ENCODE measurements at regions not wholly inside any gene's neighbourhood (a gene's known extent, or its start where the extent isn't known, plus 50 kb on each side); places are given as distances from the start of the nearest gene placed in this dataset.

GRCh38 chr1:239708622-239709021, 322.3 kb downstream of the CHRM3 start:
- TF ChIP-seq CTCF (IDR thresholded peaks at IDR 0.05) (no peak), POLR2A (IDR thresholded peaks at IDR 0.05) (no peak)

Measured in right lobe of liver (tissue), 4 donors.